DMS153 (cell line): ENCODE measurements at regions not wholly inside any gene's neighbourhood (a gene's known extent, or its start where the extent isn't known, plus 50 kb on each side); places are given as distances from the start of the nearest gene placed in this dataset.

Source experiments
- DNase-seq: peaks from one replicate; lab custom pipeline; 2025; lab: John Stamatoyannopoulos, UW

- DNase-seq: no peak
These were observed 412.1 kb downstream of the NPIPA7 start for GRCh38 chr16:16791051-16791450.

GRCh38 chr16:16797239-16797638, 418.3 kb downstream of the NPIPA7 start:
- no peak for DNase-seq

- DNase-seq: no peak
These were observed 419.6 kb downstream of the NPIPA7 start for GRCh38 chr16:16798504-16798903.

GRCh38 chr16:16805809-16806208, 426.9 kb downstream of the NPIPA7 start:
- DNase-seq: peak; percentile 6

- DNase-seq: no peak
These were observed 436.7 kb downstream of the NPIPA7 start for GRCh38 chr16:16815641-16816040.

GRCh38 chr16:16817196-16817595, 438.3 kb downstream of the NPIPA7 start:
- no peak for DNase-seq

GRCh38 chr16:16821261-16821660, 442.3 kb downstream of the NPIPA7 start:
- no peak for DNase-seq

GRCh38 chr16:16828913-16829398, 450.0 kb downstream of the NPIPA7 start:
- DNase-seq: peak; percentile 55

- DNase-seq: no peak
These were observed 451.5 kb downstream of the NPIPA7 start for GRCh38 chr16:16830401-16830800.

GRCh38 chr16:16830973-16831372, 452.0 kb downstream of the NPIPA7 start:
- no peak for DNase-seq

- no peak for DNase-seq
These were observed 454.2 kb downstream of the NPIPA7 start for GRCh38 chr16:16833165-16833564.

- no peak for DNase-seq
These were observed 471.3 kb downstream of the NPIPA7 start for GRCh38 chr16:16850274-16850673.

- DNase-seq: no peak
These were observed 478.1 kb downstream of the NPIPA7 start for GRCh38 chr16:16857012-16857411.

GRCh38 chr16:16857603-16858283, 478.8 kb downstream of the NPIPA7 start:
- peak; percentile 90 for DNase-seq

GRCh38 chr16:16861546-16861945, 482.6 kb downstream of the NPIPA7 start:
- DNase-seq: peak; percentile 30

- no peak for DNase-seq
These were observed 484.7 kb downstream of the NPIPA7 start for GRCh38 chr16:16863672-16864071.

GRCh38 chr16:16864536-16864935, 485.6 kb downstream of the NPIPA7 start:
- no peak for DNase-seq

- no peak for DNase-seq
These were observed 486.4 kb downstream of the NPIPA7 start for GRCh38 chr16:16865374-16865773.

- DNase-seq: no peak
These were observed 489.0 kb downstream of the NPIPA7 start for GRCh38 chr16:16867973-16868372.

- DNase-seq: no peak
These were observed 489.8 kb downstream of the NPIPA7 start for GRCh38 chr16:16868727-16869126.

GRCh38 chr16:16869746-16870145, 490.8 kb downstream of the NPIPA7 start:
- DNase-seq: no peak

- DNase-seq: no peak
These were observed 492.3 kb downstream of the NPIPA7 start for GRCh38 chr16:16871196-16871595.

GRCh38 chr16:16877061-16877460, 498.1 kb downstream of the NPIPA7 start:
- no peak for DNase-seq

- no peak for DNase-seq
These were observed 500.8 kb downstream of the NPIPA7 start for GRCh38 chr16:16879567-16880251.
